AG09319 (cell line): ENCODE measurements at regions not wholly inside any gene's neighbourhood (a gene's known extent, or its start where the extent isn't known, plus 50 kb on each side); places are given as distances from the start of the nearest gene placed in this dataset.

Source experiments
- DNase-seq: peaks from one replicate; pipeline ENCODE4 v3.0.0-alpha.2; 2010; ENCODE audit warnings: low read depth; ENCODE audit errors: extremely low read depth
- CTCF ChIP-seq: IDR thresholded peaks from 2 replicates; pipeline ENCODE4 v1.5.1; 2011; ENCODE audit warnings: low read depth, mild to moderate bottlenecking, inconsistent platforms, low read length, moderate library complexity

GRCh38 chr1:201712387-201713085, 116.4 kb upstream of the IPO9 start:
- TF ChIP-seq CTCF: no peak
- no peak for DNase-seq

- peak; percentile 98 for DNase-seq
- no peak for TF ChIP-seq CTCF
Measured at GRCh38 chr1:201713086-201713810, 115.7 kb upstream of the IPO9 start.

GRCh38 chr1:201714542-201715329, 114.2 kb upstream of the IPO9 start:
- peak; percentile 95 for DNase-seq
- TF ChIP-seq CTCF: no peak

- no peak for TF ChIP-seq CTCF
- no peak for DNase-seq
Measured at GRCh38 chr1:201715351-201715750, 113.6 kb upstream of the IPO9 start.

GRCh38 chr1:201715801-201716741, 112.9 kb upstream of the IPO9 start:
- DNase-seq: no peak
- no peak for TF ChIP-seq CTCF

GRCh38 chr1:201716742-201717135, 112.2 kb upstream of the IPO9 start:
- no peak for TF ChIP-seq CTCF
- DNase-seq: no peak
